ENCODE measurements at regions not wholly inside any gene's neighbourhood (a gene's known extent, or its start where the extent isn't known, plus 50 kb on each side); places are given as distances from the start of the nearest gene placed in this dataset.

DNA sequence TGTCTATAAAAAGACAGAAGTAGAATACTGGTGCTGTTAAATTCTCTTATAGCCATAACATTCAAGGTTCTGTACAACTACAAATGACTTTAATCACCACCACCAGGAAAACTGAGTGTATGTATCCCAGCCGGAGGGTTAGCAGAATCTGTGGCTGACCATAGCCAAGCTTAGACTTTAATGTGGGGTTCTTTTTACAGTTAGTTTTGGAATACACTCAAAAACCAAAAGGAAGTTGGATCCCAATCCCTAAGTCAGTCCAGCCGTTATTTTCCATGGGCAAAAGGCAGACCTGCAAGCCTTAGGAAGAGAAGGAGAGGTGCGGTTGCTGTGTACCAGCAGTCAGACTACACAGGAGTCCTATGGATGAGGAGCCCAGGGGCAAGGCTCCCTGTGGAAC, 179.8 kb downstream of the ENC1 start:
- Mint-ChIP-seq H3K36me3 (no peaks in the 10 kb centered on the region), H3K4me1 (no peaks in the 10 kb centered on the region), H3K27me3 (ENCODE audit: insufficient read depth, low read depth) (no peaks in the 10 kb centered on the region), H3K9me3 (peaks cover 2% of the 10 kb centered on the region), H3K4me3 (no peak overlapping the region), H3K27ac (no peak overlapping the region)
- H3K27ac ChIP-seq, result no peak overlapping the region
- H3K9me3 ChIP-seq (ENCODE audit: low read depth), result no peaks in the 10 kb centered on the region
- no peak overlapping the region for H3K9ac ChIP-seq
- no peaks in the 10 kb centered on the region for H3K36me3 ChIP-seq
- no peak overlapping the region for H2AFZ ChIP-seq (replicated peaks)
- H3K4me3 ChIP-seq, result no peak overlapping the region
- no peaks in the 10 kb centered on the region for H3K4me1 ChIP-seq
- H3F3A ChIP-seq (ENCODE audit: low read depth), result no peaks in the 10 kb centered on the region
- H3K79me2 ChIP-seq (ENCODE audit: low read depth), result no peaks in the 10 kb centered on the region
- TF ChIP-seq EZH2phosphoT487 (IDR thresholded peaks at IDR 0.05) (no peak), CTCF (IDR thresholded peaks at IDR 0.05) (no peak), EZH2 (IDR thresholded peaks at IDR 0.05) (no peak)
- H4K20me1 ChIP-seq (ENCODE audit: low read depth), result no peaks in the 10 kb centered on the region
- no peak for DNase-seq (ENCODE audit: low spot score)
- no peaks in the 10 kb centered on the region for H3K27me3 ChIP-seq
- no peak overlapping the region for H3K4me2 ChIP-seq

DNA sequence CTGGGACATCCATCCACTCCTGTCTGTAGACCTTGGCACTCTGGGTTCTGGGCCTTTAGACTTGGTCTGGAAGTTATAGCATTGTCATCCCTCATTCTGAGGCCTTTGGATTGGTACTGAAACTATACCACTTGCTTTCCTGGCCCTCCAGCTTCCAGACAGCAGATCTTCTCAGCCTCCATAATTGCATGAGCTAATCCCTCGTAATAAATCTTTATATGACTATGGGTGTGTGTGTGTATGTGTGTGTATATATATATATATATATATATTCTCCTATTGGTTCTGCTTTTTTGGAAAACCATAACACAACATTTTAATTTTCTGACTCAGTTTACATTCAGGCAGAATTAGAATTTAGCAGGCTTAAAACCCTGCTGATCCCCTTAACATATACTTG, 180.5 kb downstream of the ENC1 start:
- Histone ChIP-seq H2AFZ (replicated peaks) (no peak overlapping the region), H3K4me3 (no peak overlapping the region), H3K36me3 (no peaks in the 10 kb centered on the region), H3K4me2 (no peak overlapping the region), H3K9ac (no peak overlapping the region), H3F3A (ENCODE audit: low read depth) (no peaks in the 10 kb centered on the region), H3K9me3 (ENCODE audit: low read depth) (no peaks in the 10 kb centered on the region), H3K27me3 (no peaks in the 10 kb centered on the region), H3K79me2 (ENCODE audit: low read depth) (no peaks in the 10 kb centered on the region), H3K27ac (no peak overlapping the region), H4K20me1 (ENCODE audit: low read depth) (no peaks in the 10 kb centered on the region), H3K4me1 (no peaks in the 10 kb centered on the region)
- Mint-ChIP-seq H3K36me3 (no peaks in the 10 kb centered on the region), H3K27ac (no peak overlapping the region), H3K9me3 (peaks cover 2% of the 10 kb centered on the region), H3K4me3 (no peak overlapping the region), H3K4me1 (no peaks in the 10 kb centered on the region), H3K27me3 (ENCODE audit: insufficient read depth, low read depth) (no peaks in the 10 kb centered on the region)
- no peak for DNase-seq (ENCODE audit: low spot score)
- TF ChIP-seq EZH2 (IDR thresholded peaks at IDR 0.05) (no peak), CTCF (IDR thresholded peaks at IDR 0.05) (no peak), EZH2phosphoT487 (IDR thresholded peaks at IDR 0.05) (no peak)

DNA sequence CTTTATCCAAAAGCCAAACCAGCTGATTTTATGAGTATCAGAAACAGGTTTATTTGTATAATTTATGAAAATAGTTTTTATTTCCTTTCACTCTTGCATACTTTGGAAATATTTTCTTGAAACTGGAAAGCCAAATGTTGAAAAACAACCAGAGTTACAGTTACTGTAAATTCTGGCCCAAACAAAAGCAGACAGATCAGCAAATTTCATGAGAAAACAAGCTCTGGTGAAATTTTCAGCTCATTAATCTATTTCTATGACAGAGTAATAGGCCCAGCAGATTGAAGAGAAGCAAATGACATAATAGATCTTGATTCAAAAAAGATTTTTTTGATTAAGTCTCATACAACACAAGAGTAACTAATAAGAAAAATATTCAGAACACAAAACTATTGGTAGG, 182.7 kb downstream of the ENC1 start:
- no peak overlapping the region for H3K4me2 ChIP-seq
- no peaks in the 10 kb centered on the region for H3K9me3 ChIP-seq (ENCODE audit: low read depth)
- no peak overlapping the region for H3K27ac ChIP-seq
- no peak overlapping the region for H3K9ac ChIP-seq
- no peaks in the 10 kb centered on the region for H3K36me3 ChIP-seq
- Mint-ChIP-seq H3K9me3 (peaks cover 5% of the 10 kb centered on the region), H3K4me1 (no peaks in the 10 kb centered on the region), H3K4me3 (no peak overlapping the region), H3K27me3 (ENCODE audit: insufficient read depth, low read depth) (no peaks in the 10 kb centered on the region), H3K27ac (no peak overlapping the region), H3K36me3 (no peaks in the 10 kb centered on the region)
- DNase-seq (ENCODE audit: low spot score), result no peak
- no peaks in the 10 kb centered on the region for H3F3A ChIP-seq (ENCODE audit: low read depth)
- no peak overlapping the region for H2AFZ ChIP-seq (replicated peaks)
- no peaks in the 10 kb centered on the region for H3K79me2 ChIP-seq (ENCODE audit: low read depth)
- no peaks in the 10 kb centered on the region for H3K27me3 ChIP-seq
- TF ChIP-seq CTCF (IDR thresholded peaks at IDR 0.05) (no peak), EZH2 (IDR thresholded peaks at IDR 0.05) (no peak), EZH2phosphoT487 (IDR thresholded peaks at IDR 0.05) (no peak)
- H3K4me1 ChIP-seq, result no peaks in the 10 kb centered on the region
- no peak overlapping the region for H3K4me3 ChIP-seq
- no peaks in the 10 kb centered on the region for H4K20me1 ChIP-seq (ENCODE audit: low read depth)
